Stomach (tissue), 4 donors: ENCODE measurements at regions not wholly inside any gene's neighbourhood (a gene's known extent, or its start where the extent isn't known, plus 50 kb on each side); places are given as distances from the start of the nearest gene placed in this dataset.

Source experiments
- CTCF ChIP-seq, 7 experiments: fragments of 450-650 bp in 4 of 7; fragments of 200-600 bp in 3 of 7; sonication (generic) in 3 of 7; IDR thresholded peaks; one replicate each; pipeline ENCODE4 v1.5.1; 2016 to 2019; ENCODE audit warnings: antibody characterized with exemption in 7 of 7, control low read depth in 2 of 7, mild to moderate bottlenecking in 1 of 7
- EP300 ChIP-seq: sonication (generic); formaldehyde crosslinking; IDR thresholded peaks from one replicate; pipeline ENCODE4 v1.6.1; 2017; ENCODE audit warnings: antibody characterized with exemption
- POLR2A ChIP-seq, 4 donors: fragments of 450-650 bp; IDR thresholded peaks; one replicate each; pipeline ENCODE4 v1.6.1; 2016; ENCODE audit warnings: antibody characterized with exemption in 4 of 4, control low read depth in 2 of 4, mild to moderate bottlenecking in 1 of 4, moderate library complexity in 1 of 4
- POLR2AphosphoS5 ChIP-seq, 3 donors: sonication (generic); formaldehyde crosslinking; IDR thresholded peaks; one replicate each; pipeline ENCODE4 v1.6.1; 2016; ENCODE audit warnings: antibody characterized with exemption in 3 of 3

GRCh38 chr18:73920033-73920432, 227.6 kb downstream of the FBXO15 start:
- TF ChIP-seq CTCF (IDR thresholded peaks at IDR 0.05) = no peak
- TF ChIP-seq POLR2A (IDR thresholded peaks at IDR 0.05) = no peak
- no peak for TF ChIP-seq POLR2AphosphoS5 (IDR thresholded peaks at IDR 0.05)
- TF ChIP-seq EP300 = no peak
